K562 (cell line): ENCODE measurements at regions not wholly inside any gene's neighbourhood (a gene's known extent, or its start where the extent isn't known, plus 50 kb on each side); places are given as distances from the start of the nearest gene placed in this dataset.
"Not testable (repeated sequence)": the region's sequence is repeated elsewhere in the genome, so short reads cannot be mapped to it uniquely, and the experiment has no call there.

Experiments
- ATAC-seq: fragments of 200-7000 bp; cut with Tn5 transposase; 3 replicates; pipeline ENCODE4 v1.9.1; 2020; ENCODE audit warnings: moderate library complexity
- BruUV-seq: library from RNA; stranded (reverse); fragments of 400-500 nt; replicated peaks from 2 replicates; lab custom pipeline; 2021; lab: Mats Ljungman, UMichigan
- CTCF ChIA-PET: fragments of 300-600 bp; formaldehyde crosslinking; extraction: SDS; loops from one replicate; lab custom pipeline; 2021; ENCODE audit warnings: low intra/inter-chr PET ratio; lab: Yijun Ruan, JAX
- POLR2A ChIA-PET: fragments of 300-600, 350-650 bp; sonication (Branson Sonifier 250); formaldehyde crosslinking; extraction: SDS; loops from one replicate; lab custom pipeline; 2021; ENCODE audit warnings: antibody characterized with exemption, inconsistent platforms; lab: Yijun Ruan, JAX
- DNase-seq, 4 experiments: peaks; one replicate each; pipeline versions ENCODE4 v3.0.0 to v3.0.0-alpha.2; 2011 to 2018; ENCODE audit warnings: low spot score in 3 of 4, mixed read lengths in 3 of 4; ENCODE audit errors: extremely low read depth in 1 of 4
- FAIRE-seq: peaks from 2 replicates; lab custom pipeline; 2011; peaks lifted over from hg19 to GRCh38; lab: Jason Lieb, UNC
- H2AFZ ChIP-seq: 2 replicates; pipeline ENCODE4 v1.6.0; 2011; ENCODE audit warnings: low read depth, low read length, control low read depth, inconsistent platforms
- H3K27ac ChIP-seq: fragments of 200-600 bp; 3 replicates; pipeline ENCODE4 v1.8.0; 2011; ENCODE audit warnings: low read depth, mild to moderate bottlenecking, control low read depth, inconsistent platforms, low read length, moderate library complexity, mixed read lengths; ENCODE audit errors: extremely low read depth
- H3K27me3 ChIP-seq, 2 experiments: fragments of 300-600 bp in 1 of 2; 2 replicates in 1 of 2; 3 replicates in 1 of 2; pipeline versions ENCODE4 v1.6.0 to v1.8.0; 2011; ENCODE audit warnings: inconsistent platforms in 2 of 2, low read length in 2 of 2, mild to moderate bottlenecking in 1 of 2, mixed read lengths in 1 of 2, moderate library complexity in 1 of 2; ENCODE audit not compliant: control insufficient read depth in 2 of 2, insufficient read depth in 2 of 2
- H3K36me3 ChIP-seq: fragments of 300-600 bp; 3 replicates; pipeline ENCODE4 v1.8.0; 2011; ENCODE audit warnings: mild to moderate bottlenecking, low read length, inconsistent platforms; ENCODE audit not compliant: control insufficient read depth, insufficient read depth
- H3K4me1 ChIP-seq, 2 experiments: fragments of 200-600 bp in 1 of 2; replicated peaks in 1 of 2; 2 replicates in 1 of 2; 3 replicates in 1 of 2; pipeline versions ENCODE4 v1.5.1 to v1.8.0; 2011; ENCODE audit warnings: inconsistent platforms in 2 of 2, low read length in 2 of 2, mild to moderate bottlenecking in 1 of 2, mixed read lengths in 1 of 2, moderate library complexity in 1 of 2; ENCODE audit not compliant: control insufficient read depth in 2 of 2, insufficient read depth in 2 of 2
- H3K4me2 ChIP-seq: 2 replicates; pipeline ENCODE4 v1.6.1; 2011; ENCODE audit warnings: low read length, control low read depth, inconsistent platforms, mixed read lengths; ENCODE audit not compliant: insufficient read depth
- H3K4me3 ChIP-seq: fragments of 200-600 bp; sonication (generic), shearing (Covaris generic); 2 replicates; pipeline ENCODE4 v1.5.1; 2016; ENCODE audit warnings: control low read depth, inconsistent platforms
- H3K79me2 ChIP-seq: fragments of 200-600 bp; 3 replicates; pipeline ENCODE4 v1.8.0; 2011; ENCODE audit warnings: low read length, inconsistent platforms; ENCODE audit not compliant: control insufficient read depth, insufficient read depth
- H3K9ac ChIP-seq, 2 experiments: 2 replicates each; pipeline versions ENCODE4 v1.6.0 to v1.6.1; 2011; ENCODE audit warnings: low read depth in 2 of 2, low read length in 2 of 2, control low read depth in 1 of 2, inconsistent platforms in 1 of 2, mild to moderate bottlenecking in 1 of 2, mixed read lengths in 1 of 2; ENCODE audit not compliant: insufficient read depth in 1 of 2
- H3K9me1 ChIP-seq: one replicate; pipeline ENCODE4 v1.6.0; 2011; ENCODE audit warnings: inconsistent platforms, mild to moderate bottlenecking, low read length, moderate library complexity; ENCODE audit not compliant: control insufficient read depth, insufficient read depth
- H3K9me3 ChIP-seq: replicated peaks from 2 replicates; pipeline ENCODE4 v1.5.1; 2011; ENCODE audit warnings: low read depth, low read length, inconsistent platforms; ENCODE audit not compliant: control insufficient read depth, insufficient read depth
- H4K20me1 ChIP-seq: replicated peaks from 2 replicates; pipeline ENCODE4 v1.6.1; 2011; ENCODE audit warnings: low read length, inconsistent platforms, mixed read lengths; ENCODE audit not compliant: control insufficient read depth, insufficient read depth
- CBX3 ChIP-seq, 2 experiments: IDR thresholded peaks; 1 replicate in 1 of 2; 2 replicates in 1 of 2; pipeline ENCODE4 v1.6.1; 2012; ENCODE audit warnings: inconsistent platforms in 2 of 2, low read length in 2 of 2, borderline replicate concordance in 1 of 2, control low read depth in 1 of 2
- KDM4B ChIP-seq, 2 experiments: fragments of 450-650 bp in 1 of 2; sonication (generic) in 1 of 2; IDR thresholded peaks; 2 replicates each; pipeline ENCODE4 v1.6.1; 2016 to 2017; ENCODE audit warnings: borderline replicate concordance in 2 of 2, antibody characterized with exemption in 1 of 2, low read depth in 1 of 2, mild to moderate bottlenecking in 1 of 2
- MCM5 ChIP-seq: fragments of 450-650 bp; IDR thresholded peaks from 2 replicates; pipeline ENCODE4 v1.6.1; 2016; ENCODE audit warnings: low read depth
- NONO ChIP-seq, 2 experiments: fragments of 200-400 bp in 1 of 2; fragments of 450-650 bp in 1 of 2; formaldehyde crosslinking in 1 of 2; IDR thresholded peaks; 2 replicates each; pipeline ENCODE4 v1.6.1; 2017; ENCODE audit warnings: low read depth in 2 of 2, mild to moderate bottlenecking in 2 of 2, moderate library complexity in 2 of 2, low read length in 1 of 2
- SMAD3 ChIP-seq: fragments of 450-650 bp; formaldehyde crosslinking; conservative IDR thresholded peaks from 2 replicates; pipeline ENCODE4 v1.4.0; 2020; ENCODE audit warnings: mild to moderate bottlenecking
- TRIM28 ChIP-seq: fragments of 450-650 bp; IDR thresholded peaks from 2 replicates; pipeline ENCODE4 v1.6.1; 2017
- TSHZ1 ChIP-seq: fragments of 250-450 bp; sonication (Bioruptor Pico); IDR thresholded peaks from 2 replicates; pipeline ENCODE4 v1.4.0; 2020; ENCODE audit warnings: mild to moderate bottlenecking, moderate library complexity
- ZBTB2 ChIP-seq: fragments of 450-650 bp; IDR thresholded peaks from 2 replicates; pipeline ENCODE4 v1.6.1; 2016; ENCODE audit warnings: antibody characterized with exemption
- ZNF133 ChIP-seq: fragments of 250-450 bp; sonication (Bioruptor Pico); IDR thresholded peaks from 2 replicates; pipeline ENCODE4 v1.4.0; 2020; ENCODE audit warnings: mild to moderate bottlenecking
- ZNF655 ChIP-seq: fragments of 250-450 bp; sonication (Bioruptor Pico); IDR thresholded peaks from 2 replicates; pipeline ENCODE4 v1.5.0; 2021
- ZNF717 ChIP-seq: fragments of 250-450 bp; sonication (Bioruptor Pico); IDR thresholded peaks from 2 replicates; pipeline ENCODE4 v1.5.0; 2021
- ZNF785 ChIP-seq: fragments of 250-450 bp; sonication (Bioruptor Pico); IDR thresholded peaks from 2 replicates; pipeline ENCODE4 v1.4.0; 2020; ENCODE audit warnings: mild to moderate bottlenecking
- WGBS: fragments of 100-300 bp; shearing (Covaris generic); methylation state at CpG from one replicate; pipeline ENCODE4 v1.1.6; 2016; ENCODE audit warnings: low coverage, mixed read lengths; ENCODE audit not compliant: insufficient coverage; ENCODE audit errors: missing lambda C conversion rate; 5-methylcytosine and 5-hydroxymethylcytosine counted together
- in situ Hi-C: fragments of 300-500 bp; cut with MboI; formaldehyde crosslinking; loops from 4 replicates; pipeline ENCODE4 v1.15.0; 2018; ENCODE audit warnings: inconsistent platforms, mixed read lengths
- intact Hi-C: fragments of 100-400 bp; cut with micrococcal nuclease; formaldehyde crosslinking; loops from 2 replicates; pipeline ENCODE4 v1.14.2; 2022

GRCh38 chr1:199593475-199593874 is 434.0 kb upstream of the NR5A2 start:
- Histone ChIP-seq H3K9ac (no peak overlapping the region), H3K79me2 (no peaks in the 10 kb centered on the region), H3K4me3 (no peak overlapping the region), H3K4me2 (no peak overlapping the region), H3K27me3 (no peaks in the 10 kb centered on the region), H4K20me1 (no peaks in the 10 kb centered on the region), H3K9me1 (no peaks in the 10 kb centered on the region), H3K36me3 (no peaks in the 10 kb centered on the region), H3K27ac (no peak overlapping the region), H3K4me1 (no peaks in the 10 kb centered on the region), H3K9me3 (no peaks in the 10 kb centered on the region), H2AFZ (no peak overlapping the region)
- no peak for FAIRE-seq
- intact Hi-C loops (no loop called here), in situ Hi-C loops (no loop called here)
- no peak for TF ChIP-seq NONO (IDR thresholded peaks at IDR 0.05; ENCODE audit: low read depth in 2 of 2, low read length in 1 of 2)
- TF ChIP-seq ZNF785 (CRISPR knock-in tag) = no peak
- TF ChIP-seq TSHZ1 (CRISPR knock-in tag) = no peak
- no peak for TF ChIP-seq ZNF655 (CRISPR knock-in tag)
- TF ChIP-seq TRIM28 = no peak
- no peak for TF ChIP-seq ZNF717 (CRISPR knock-in tag)
- no peak for TF ChIP-seq ZNF133 (CRISPR knock-in tag)
- TF ChIP-seq KDM4B (IDR thresholded peaks at IDR 0.05; ENCODE audit: borderline replicate concordance in 2 of 2, low read depth in 1 of 2) = no peak
- TF ChIP-seq CBX3 (IDR thresholded peaks at IDR 0.05; ENCODE audit: borderline replicate concordance in 1 of 2, low read length in 2 of 2) = no peak
- no peak for TF ChIP-seq ZBTB2
- no peak for TF ChIP-seq SMAD3 (CRISPR knock-in tag)
- TF ChIP-seq MCM5 = no peak
- ATAC-seq = no peak
- DNase-seq = no peak
- WGBS = 0% methylated on average over 6 of the region's 6 CpGs
- BruUV-seq = no TSS peak
- ChIA-PET CTCF (no interaction called here), POLR2A (no interaction called here)

- ATAC-seq, FAIRE-seq, H3K4me3 ChIP-seq, BruUV-seq, H3K4me2 ChIP-seq, H3K9ac ChIP-seq, H3K4me1 ChIP-seq, H3K27ac ChIP-seq, H2AFZ ChIP-seq, CTCF ChIA-PET, intact Hi-C loops, POLR2A ChIA-PET, H3K27me3 ChIP-seq, in situ Hi-C loops, DNase-seq, H4K20me1 ChIP-seq, H3K9me3 ChIP-seq, H3K36me3 ChIP-seq, H3K79me2 ChIP-seq, H3K9me1 ChIP-seq: not testable (repeated sequence)
- WGBS = 2% methylated on average over 2 of the region's 2 CpGs
Measured at GRCh38 chr1:199596448-199596847, 431.1 kb upstream of the NR5A2 start.
